ENCODE measurements at regions not wholly inside any gene's neighbourhood (a gene's known extent, or its start where the extent isn't known, plus 50 kb on each side); places are given as distances from the start of the nearest gene placed in this dataset.

DNA sequence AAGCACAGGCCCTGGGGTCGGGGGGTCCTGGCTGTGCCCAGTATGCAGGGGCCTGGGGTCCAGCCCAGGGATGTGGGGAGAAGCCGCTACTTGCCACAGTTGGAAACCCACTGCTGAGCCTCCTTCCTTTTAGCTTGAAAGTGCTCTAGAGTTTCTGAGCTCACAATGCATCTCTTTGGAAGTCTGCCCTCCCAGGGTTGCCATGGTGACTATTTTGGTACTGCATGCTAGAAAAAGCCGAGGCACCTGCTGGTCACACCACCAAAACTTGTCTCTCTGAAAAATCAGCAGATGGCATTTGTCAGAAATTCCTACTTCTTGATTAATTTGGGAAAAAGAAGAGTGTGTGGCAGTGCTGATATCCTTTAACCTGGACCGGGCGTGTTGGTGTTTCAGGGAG, 151.8 kb downstream of the SEC61B start:
- H3K27me3 ChIP-seq (replicated peaks; ENCODE audit: insufficient read depth, low read depth, low read length, poor library complexity) = no peaks in the 10 kb centered on the region
- H3K4me1 ChIP-seq (ENCODE audit: insufficient read depth, low read length, poor library complexity, severe bottlenecking) = no peaks in the 10 kb centered on the region
- ChIA-PET POLR2A (ENCODE audit: low non-redundant PET) (no interaction called here), CTCF (no interaction called here)
- no peak overlapping the region for H3K4me3 ChIP-seq (ENCODE audit: low read depth, low read length, poor library complexity, severe bottlenecking)
- no peak for DNase-seq (ENCODE audit: low spot score)
- no peak overlapping the region for H3K27ac ChIP-seq (ENCODE audit: low read depth, low read length, poor library complexity, severe bottlenecking)
- no TSS peak for BruUV-seq (replicated peaks)
- no peak for TF ChIP-seq EZH2 (IDR thresholded peaks at IDR 0.05; ENCODE audit: borderline replicate concordance, low read depth, low read length, poor library complexity, severe bottlenecking)
- TF ChIP-seq, protein P1, sequence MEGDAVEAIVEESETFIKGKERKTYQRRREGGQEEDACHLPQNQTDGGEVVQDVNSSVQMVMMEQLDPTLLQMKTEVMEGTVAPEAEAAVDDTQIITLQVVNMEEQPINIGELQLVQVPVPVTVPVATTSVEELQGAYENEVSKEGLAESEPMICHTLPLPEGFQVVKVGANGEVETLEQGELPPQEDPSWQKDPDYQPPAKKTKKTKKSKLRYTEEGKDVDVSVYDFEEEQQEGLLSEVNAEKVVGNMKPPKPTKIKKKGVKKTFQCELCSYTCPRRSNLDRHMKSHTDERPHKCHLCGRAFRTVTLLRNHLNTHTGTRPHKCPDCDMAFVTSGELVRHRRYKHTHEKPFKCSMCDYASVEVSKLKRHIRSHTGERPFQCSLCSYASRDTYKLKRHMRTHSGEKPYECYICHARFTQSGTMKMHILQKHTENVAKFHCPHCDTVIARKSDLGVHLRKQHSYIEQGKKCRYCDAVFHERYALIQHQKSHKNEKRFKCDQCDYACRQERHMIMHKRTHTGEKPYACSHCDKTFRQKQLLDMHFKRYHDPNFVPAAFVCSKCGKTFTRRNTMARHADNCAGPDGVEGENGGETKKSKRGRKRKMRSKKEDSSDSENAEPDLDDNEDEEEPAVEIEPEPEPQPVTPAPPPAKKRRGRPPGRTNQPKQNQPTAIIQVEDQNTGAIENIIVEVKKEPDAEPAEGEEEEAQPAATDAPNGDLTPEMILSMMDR (conservative IDR thresholded peaks at IDR 0.05; ENCODE audit: low read depth, low read length) = no peak
- H3K9me3 ChIP-seq (ENCODE audit: low read depth, low read length, poor library complexity, severe bottlenecking) = no peaks in the 10 kb centered on the region
- intact Hi-C loops (cut with micrococcal nuclease; ENCODE audit: unreplicated experiment) = no loop called here
- H3K36me3 ChIP-seq (ENCODE audit: insufficient read depth, low read length, poor library complexity, severe bottlenecking) = no peaks in the 10 kb centered on the region

DNA sequence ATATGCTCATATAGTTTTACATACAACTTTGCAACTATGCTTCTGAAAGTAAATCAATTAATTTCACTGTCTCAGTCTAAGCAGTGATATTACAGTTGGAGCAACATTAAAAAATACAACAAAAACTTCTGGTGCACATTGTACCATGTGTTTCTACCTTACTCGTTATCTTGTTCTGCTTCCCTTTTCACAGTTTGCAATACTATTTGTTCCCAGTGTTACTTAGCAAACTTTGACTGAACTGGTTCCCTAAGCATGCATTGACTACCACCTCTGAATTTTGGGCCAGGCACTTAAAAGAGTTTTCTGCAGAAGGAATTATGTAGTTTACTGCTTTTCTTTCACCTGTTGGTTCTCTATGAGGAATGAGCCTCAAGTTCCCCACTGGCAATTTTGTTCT, 152.7 kb downstream of the SEC61B start:
- TF ChIP-seq, protein P1 (conservative IDR thresholded peaks at IDR 0.05; ENCODE audit: low read depth, low read length) = no peak
- TF ChIP-seq EZH2 (IDR thresholded peaks at IDR 0.05; ENCODE audit: borderline replicate concordance, low read depth, low read length, poor library complexity, severe bottlenecking) = no peak
- Histone ChIP-seq H3K27me3 (replicated peaks; ENCODE audit: insufficient read depth, low read depth, low read length, poor library complexity) (no peaks in the 10 kb centered on the region), H3K4me1 (ENCODE audit: insufficient read depth, low read length, poor library complexity, severe bottlenecking) (no peaks in the 10 kb centered on the region), H3K36me3 (ENCODE audit: insufficient read depth, low read length, poor library complexity, severe bottlenecking) (no peaks in the 10 kb centered on the region), H3K4me3 (ENCODE audit: low read depth, low read length, poor library complexity, severe bottlenecking) (no peak overlapping the region), H3K9me3 (ENCODE audit: low read depth, low read length, poor library complexity, severe bottlenecking) (no peaks in the 10 kb centered on the region), H3K27ac (ENCODE audit: low read depth, low read length, poor library complexity, severe bottlenecking) (no peak overlapping the region)
- BruUV-seq (replicated peaks) = no TSS peak
- no peak for DNase-seq (ENCODE audit: low spot score)
- ChIA-PET CTCF (no interaction called here), POLR2A (ENCODE audit: low non-redundant PET) (no interaction called here)
- intact Hi-C loops (cut with micrococcal nuclease; ENCODE audit: unreplicated experiment) = no loop called here

GRCh38 chr9:99375481-99375880, 153.4 kb downstream of the SEC61B start:
- no peak for DNase-seq (ENCODE audit: low spot score)
- TF ChIP-seq, protein P1 (conservative IDR thresholded peaks at IDR 0.05; ENCODE audit: low read depth, low read length) = no peak
- no peak for TF ChIP-seq EZH2 (IDR thresholded peaks at IDR 0.05; ENCODE audit: borderline replicate concordance, low read depth, low read length, poor library complexity, severe bottlenecking)
- POLR2A ChIA-PET (ENCODE audit: low non-redundant PET) = no interaction called here
- no TSS peak for BruUV-seq (replicated peaks)
- Histone ChIP-seq H3K4me3 (ENCODE audit: low read depth, low read length, poor library complexity, severe bottlenecking) (no peak overlapping the region), H3K4me1 (ENCODE audit: insufficient read depth, low read length, poor library complexity, severe bottlenecking) (no peaks in the 10 kb centered on the region), H3K36me3 (ENCODE audit: insufficient read depth, low read length, poor library complexity, severe bottlenecking) (no peaks in the 10 kb centered on the region), H3K27ac (ENCODE audit: low read depth, low read length, poor library complexity, severe bottlenecking) (no peak overlapping the region), H3K27me3 (replicated peaks; ENCODE audit: insufficient read depth, low read depth, low read length, poor library complexity) (no peaks in the 10 kb centered on the region), H3K9me3 (ENCODE audit: low read depth, low read length, poor library complexity, severe bottlenecking) (no peaks in the 10 kb centered on the region)
- CTCF ChIA-PET = no interaction called here
- intact Hi-C loops (cut with micrococcal nuclease; ENCODE audit: unreplicated experiment) = no loop called here

Measured in A673 (cell line).